ENCODE measurements at regions not wholly inside any gene's neighbourhood (a gene's known extent, or its start where the extent isn't known, plus 50 kb on each side); places are given as distances from the start of the nearest gene placed in this dataset.
A peak's percentile ranks its signal among the peaks of the same experiment; 100 is the strongest.

DNA sequence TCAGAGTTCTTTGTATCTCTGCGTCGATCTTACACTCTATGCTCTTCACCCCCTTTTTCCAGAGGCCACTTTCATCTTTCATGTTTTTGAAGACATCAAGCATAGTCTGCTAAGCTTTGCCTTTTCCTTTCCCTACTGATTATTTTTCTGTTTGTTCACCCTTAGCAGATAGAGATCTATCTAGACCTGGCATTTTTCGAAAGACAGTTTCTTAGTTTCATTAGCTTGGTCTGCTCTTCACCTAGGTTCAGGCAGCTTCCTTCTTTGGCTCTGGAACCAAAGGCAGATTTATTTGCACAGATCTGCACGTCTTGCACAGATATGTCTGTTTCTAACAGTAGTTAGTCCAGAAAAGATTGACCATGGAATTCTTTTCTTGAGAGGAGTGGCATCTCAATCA, 122.7 kb upstream of the HS3ST5 start:
- no peak overlapping the region for H3K4me2 ChIP-seq (ENCODE audit: low read length)
- no CpG with 5 or more reads among the region's 4 CpGs for WGBS (ENCODE audit: extremely low coverage, insufficient coverage, low lambda C conversion rate)
- no peaks in the 10 kb centered on the region for H3K79me1 ChIP-seq (ENCODE audit: low read length)
- H3K23ac ChIP-seq (ENCODE audit: low read length): no peak overlapping the region
- H3K18ac ChIP-seq (ENCODE audit: low read length): no peak overlapping the region
- H3K4me1 ChIP-seq (ENCODE audit: control insufficient read depth, low read depth, low read length): no peaks in the 10 kb centered on the region
- H2BK120ac ChIP-seq (ENCODE audit: low read depth, low read length): peak overlapping the region; percentile 28
- H4K8ac ChIP-seq (ENCODE audit: low read depth, low read length): no peak overlapping the region
- H3K4ac ChIP-seq (ENCODE audit: low read depth, low read length): no peak overlapping the region
- H3K9ac ChIP-seq (ENCODE audit: low read length): no peak overlapping the region
- H3K27me3 ChIP-seq (ENCODE audit: insufficient read depth, low read length, poor library complexity): no peaks in the 10 kb centered on the region
- H2BK15ac ChIP-seq (replicated peaks; ENCODE audit: low read depth): no peak overlapping the region
- no peak overlapping the region for H3K56ac ChIP-seq (ENCODE audit: low read length)
- no peak overlapping the region for H3K27ac ChIP-seq (ENCODE audit: low read depth, low read length)
- no peak overlapping the region for H2BK5ac ChIP-seq (ENCODE audit: low read length)
- no peak overlapping the region for H3K4me3 ChIP-seq (ENCODE audit: low read length)
- no peak overlapping the region for H2AK5ac ChIP-seq (ENCODE audit: low read length)
- no peaks in the 10 kb centered on the region for H3K79me2 ChIP-seq (ENCODE audit: control insufficient read depth, insufficient read depth, low read length)
- H3K36me3 ChIP-seq (ENCODE audit: control insufficient read depth, insufficient read depth, low read length): no peaks in the 10 kb centered on the region
- no peak for DNase-seq
- H4K5ac ChIP-seq (ENCODE audit: low read length): no peak overlapping the region

DNA sequence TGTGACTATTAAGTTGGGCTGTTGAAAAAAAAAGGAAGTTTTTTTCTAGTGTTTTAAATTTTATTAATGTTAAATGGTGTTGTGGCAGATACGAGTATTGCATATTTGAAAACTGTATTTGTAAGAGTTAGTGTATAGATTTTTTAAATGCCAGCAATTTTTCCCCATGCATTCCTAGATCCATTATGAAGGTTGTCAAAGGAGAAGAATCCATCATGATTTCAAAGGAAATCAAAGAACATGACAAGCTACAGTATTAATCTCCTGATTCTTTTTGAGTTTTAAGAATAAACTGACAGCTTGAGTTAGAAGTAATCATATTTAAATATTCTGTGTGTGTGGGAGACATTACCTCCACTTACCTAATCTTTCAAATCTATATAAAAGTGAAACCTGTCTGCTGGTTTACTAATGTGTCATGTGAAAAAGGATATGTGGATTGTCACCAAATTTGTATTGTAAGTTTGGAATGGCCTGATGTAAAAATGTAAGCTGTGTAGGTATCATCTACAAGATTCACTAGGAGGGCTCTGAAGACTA, 111.0 kb upstream of the HS3ST5 start:
- H2BK120ac ChIP-seq (ENCODE audit: low read depth, low read length): no peak overlapping the region
- no peak overlapping the region for H4K5ac ChIP-seq (ENCODE audit: low read length)
- H3K79me1 ChIP-seq (ENCODE audit: low read length): no peaks in the 10 kb centered on the region
- H3K27me3 ChIP-seq (ENCODE audit: insufficient read depth, low read length, poor library complexity): no peaks in the 10 kb centered on the region
- no peak overlapping the region for H3K27ac ChIP-seq (ENCODE audit: low read depth, low read length)
- no peak overlapping the region for H4K8ac ChIP-seq (ENCODE audit: low read depth, low read length)
- H3K79me2 ChIP-seq (ENCODE audit: control insufficient read depth, insufficient read depth, low read length): no peaks in the 10 kb centered on the region
- no peak overlapping the region for H3K9ac ChIP-seq (ENCODE audit: low read length)
- H2BK5ac ChIP-seq (ENCODE audit: low read length): no peak overlapping the region
- WGBS (ENCODE audit: extremely low coverage, insufficient coverage, low lambda C conversion rate): 100% methylated on average over 1 of the region's 1 CpG
- no peak overlapping the region for H2AK5ac ChIP-seq (ENCODE audit: low read length)
- no peak overlapping the region for H3K18ac ChIP-seq (ENCODE audit: low read length)
- no peak for DNase-seq
- no peaks in the 10 kb centered on the region for H3K36me3 ChIP-seq (ENCODE audit: control insufficient read depth, insufficient read depth, low read length)
- no peak overlapping the region for H3K4me3 ChIP-seq (ENCODE audit: low read length)
- H3K4ac ChIP-seq (ENCODE audit: low read depth, low read length): no peak overlapping the region
- H2BK15ac ChIP-seq (replicated peaks; ENCODE audit: low read depth): no peak overlapping the region
- no peaks in the 10 kb centered on the region for H3K4me1 ChIP-seq (ENCODE audit: control insufficient read depth, low read depth, low read length)
- H3K56ac ChIP-seq (ENCODE audit: low read length): no peak overlapping the region
- no peak overlapping the region for H3K23ac ChIP-seq (ENCODE audit: low read length)
- H3K4me2 ChIP-seq (ENCODE audit: low read length): no peak overlapping the region

DNA sequence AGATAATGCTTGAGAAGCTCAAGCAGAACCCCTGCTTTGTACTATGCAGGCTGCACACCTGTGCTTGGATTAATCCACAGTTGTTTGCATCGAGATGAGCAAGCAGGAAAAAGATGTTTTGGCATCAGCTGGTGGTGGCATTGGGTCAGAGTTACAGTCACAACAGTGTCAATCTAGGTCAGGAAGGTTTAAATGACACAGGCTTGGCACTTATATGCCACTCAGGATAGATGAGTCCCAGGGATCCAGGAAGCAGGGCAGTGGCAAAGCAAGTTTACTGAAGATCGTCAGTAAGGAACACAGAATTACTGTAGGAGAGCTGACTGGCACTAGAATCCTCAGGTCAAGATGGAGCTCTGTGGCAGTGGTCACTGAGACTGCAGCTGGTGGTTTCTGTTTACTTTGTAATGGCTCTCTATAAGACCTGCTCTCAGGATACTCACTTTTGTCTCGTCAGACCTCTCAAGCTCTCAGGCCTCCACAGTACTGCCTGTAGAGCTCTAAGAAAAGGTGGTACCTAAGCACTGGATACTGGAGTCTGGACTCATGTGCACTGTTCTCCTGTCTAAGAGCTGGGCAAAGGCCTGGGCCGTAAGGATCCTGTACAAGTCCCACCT, 110.1 kb upstream of the HS3ST5 start:
- no peaks in the 10 kb centered on the region for H3K4me1 ChIP-seq (ENCODE audit: control insufficient read depth, low read depth, low read length)
- H3K4me3 ChIP-seq (ENCODE audit: low read length): no peak overlapping the region
- H2BK5ac ChIP-seq (ENCODE audit: low read length): no peak overlapping the region
- H3K9ac ChIP-seq (ENCODE audit: low read length): no peak overlapping the region
- no peak overlapping the region for H2BK120ac ChIP-seq (ENCODE audit: low read depth, low read length)
- no peaks in the 10 kb centered on the region for H3K79me1 ChIP-seq (ENCODE audit: low read length)
- no peak overlapping the region for H2AK5ac ChIP-seq (ENCODE audit: low read length)
- no peak for DNase-seq
- no peaks in the 10 kb centered on the region for H3K27me3 ChIP-seq (ENCODE audit: insufficient read depth, low read length, poor library complexity)
- no peak overlapping the region for H2BK15ac ChIP-seq (replicated peaks; ENCODE audit: low read depth)
- no peaks in the 10 kb centered on the region for H3K79me2 ChIP-seq (ENCODE audit: control insufficient read depth, insufficient read depth, low read length)
- H3K23ac ChIP-seq (ENCODE audit: low read length): no peak overlapping the region
- no peak overlapping the region for H3K18ac ChIP-seq (ENCODE audit: low read length)
- H4K5ac ChIP-seq (ENCODE audit: low read length): no peak overlapping the region
- no peak overlapping the region for H3K27ac ChIP-seq (ENCODE audit: low read depth, low read length)
- H3K36me3 ChIP-seq (ENCODE audit: control insufficient read depth, insufficient read depth, low read length): no peaks in the 10 kb centered on the region
- no peak overlapping the region for H4K8ac ChIP-seq (ENCODE audit: low read depth, low read length)
- H3K4me2 ChIP-seq (ENCODE audit: low read length): no peak overlapping the region
- no peak overlapping the region for H3K56ac ChIP-seq (ENCODE audit: low read length)
- no CpG with 5 or more reads among the region's 4 CpGs for WGBS (ENCODE audit: extremely low coverage, insufficient coverage, low lambda C conversion rate)
- H3K4ac ChIP-seq (ENCODE audit: low read depth, low read length): no peak overlapping the region

- no peak overlapping the region for H2BK120ac ChIP-seq (ENCODE audit: low read depth, low read length)
- no peaks in the 10 kb centered on the region for H3K27me3 ChIP-seq (ENCODE audit: insufficient read depth, low read length, poor library complexity)
- no peak overlapping the region for H3K9ac ChIP-seq (ENCODE audit: low read length)
- H3K18ac ChIP-seq (ENCODE audit: low read length): no peak overlapping the region
- no peak overlapping the region for H3K56ac ChIP-seq (ENCODE audit: low read length)
- no peaks in the 10 kb centered on the region for H3K36me3 ChIP-seq (ENCODE audit: control insufficient read depth, insufficient read depth, low read length)
- no peaks in the 10 kb centered on the region for H3K4me1 ChIP-seq (ENCODE audit: control insufficient read depth, low read depth, low read length)
- no peak overlapping the region for H3K4me2 ChIP-seq (ENCODE audit: low read length)
- H3K27ac ChIP-seq (ENCODE audit: low read depth, low read length): no peak overlapping the region
- whole genome bisulfite sequencing (ENCODE audit: extremely low coverage, insufficient coverage, low lambda C conversion rate): no CpG with 5 or more reads among the region's 2 CpGs
- H3K79me2 ChIP-seq (ENCODE audit: control insufficient read depth, insufficient read depth, low read length): no peaks in the 10 kb centered on the region
- H4K5ac ChIP-seq (ENCODE audit: low read length): no peak overlapping the region
- H3K79me1 ChIP-seq (ENCODE audit: low read length): no peaks in the 10 kb centered on the region
- no peak overlapping the region for H3K4me3 ChIP-seq (ENCODE audit: low read length)
- no peak overlapping the region for H2AK5ac ChIP-seq (ENCODE audit: low read length)
- H4K8ac ChIP-seq (ENCODE audit: low read depth, low read length): no peak overlapping the region
- no peak for DNase-seq
- no peak overlapping the region for H3K4ac ChIP-seq (ENCODE audit: low read depth, low read length)
- H3K23ac ChIP-seq (ENCODE audit: low read length): no peak overlapping the region
- no peak overlapping the region for H2BK5ac ChIP-seq (ENCODE audit: low read length)
- H2BK15ac ChIP-seq (replicated peaks; ENCODE audit: low read depth): no peak overlapping the region
Measured at GRCh38 chr6:114450631-114451030, 107.8 kb upstream of the HS3ST5 start.

- H2BK5ac ChIP-seq (ENCODE audit: low read length): no peak overlapping the region
- H3K79me1 ChIP-seq (ENCODE audit: low read length): no peaks in the 10 kb centered on the region
Measured at GRCh38 chr6:114449659-114450058, 106.8 kb upstream of the HS3ST5 start.

DNA sequence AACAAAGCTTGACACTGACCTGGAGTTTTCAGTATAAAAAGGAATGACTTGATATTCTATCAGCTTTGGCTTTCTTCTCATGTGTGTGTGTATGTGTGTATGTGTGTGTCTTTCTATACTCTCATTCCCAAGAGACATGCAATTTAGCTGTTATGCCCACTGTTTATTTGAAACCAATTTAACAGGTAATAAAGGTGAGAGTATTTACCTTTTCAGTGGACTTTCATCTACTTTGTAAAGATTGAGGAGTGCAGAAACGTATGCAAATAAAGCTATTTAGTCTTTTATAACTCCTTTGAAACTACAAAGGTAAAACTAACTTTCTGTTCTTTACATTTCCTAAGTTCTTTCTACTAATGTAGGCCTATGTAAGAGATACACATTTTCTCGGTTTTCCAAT, 103.5 kb upstream of the HS3ST5 start:
- Histone ChIP-seq H2AK5ac (ENCODE audit: low read length) (no peak overlapping the region), H3K4me3 (ENCODE audit: low read length) (no peak overlapping the region), H3K27ac (ENCODE audit: low read depth, low read length) (no peak overlapping the region), H3K23ac (ENCODE audit: low read length) (no peak overlapping the region), H3K79me1 (ENCODE audit: low read length) (no peaks in the 10 kb centered on the region), H2BK5ac (ENCODE audit: low read length) (no peak overlapping the region), H3K9ac (ENCODE audit: low read length) (no peak overlapping the region), H3K18ac (ENCODE audit: low read length) (no peak overlapping the region), H4K8ac (ENCODE audit: low read depth, low read length) (no peak overlapping the region), H3K36me3 (ENCODE audit: control insufficient read depth, insufficient read depth, low read length) (no peaks in the 10 kb centered on the region), H2BK120ac (ENCODE audit: low read depth, low read length) (no peak overlapping the region), H3K4ac (ENCODE audit: low read depth, low read length) (no peak overlapping the region), H3K4me1 (ENCODE audit: control insufficient read depth, low read depth, low read length) (no peaks in the 10 kb centered on the region), H2BK15ac (replicated peaks; ENCODE audit: low read depth) (no peak overlapping the region), H3K79me2 (ENCODE audit: control insufficient read depth, insufficient read depth, low read length) (no peaks in the 10 kb centered on the region), H4K5ac (ENCODE audit: low read length) (no peak overlapping the region), H3K4me2 (ENCODE audit: low read length) (no peak overlapping the region), H3K56ac (ENCODE audit: low read length) (no peak overlapping the region), H3K27me3 (ENCODE audit: insufficient read depth, low read length, poor library complexity) (no peaks in the 10 kb centered on the region)
- WGBS (ENCODE audit: extremely low coverage, insufficient coverage, low lambda C conversion rate): no CpG with 5 or more reads among the region's 2 CpGs
- DNase-seq: no peak

More at GRCh38 chr6:114449659-114450058, 106.8 kb upstream of the HS3ST5 start:
- Histone ChIP-seq H3K4me1 (ENCODE audit: control insufficient read depth, low read depth, low read length) (no peaks in the 10 kb centered on the region), H3K36me3 (ENCODE audit: control insufficient read depth, insufficient read depth, low read length) (no peaks in the 10 kb centered on the region), H2BK120ac (ENCODE audit: low read depth, low read length) (no peak overlapping the region), H4K8ac (ENCODE audit: low read depth, low read length) (no peak overlapping the region), H3K18ac (ENCODE audit: low read length) (no peak overlapping the region), H3K56ac (ENCODE audit: low read length) (no peak overlapping the region), H4K5ac (ENCODE audit: low read length) (no peak overlapping the region), H2BK15ac (replicated peaks; ENCODE audit: low read depth) (no peak overlapping the region), H3K9ac (ENCODE audit: low read length) (no peak overlapping the region), H3K79me2 (ENCODE audit: control insufficient read depth, insufficient read depth, low read length) (no peaks in the 10 kb centered on the region), H3K4me3 (ENCODE audit: low read length) (no peak overlapping the region), H3K27ac (ENCODE audit: low read depth, low read length) (no peak overlapping the region), H3K23ac (ENCODE audit: low read length) (no peak overlapping the region), H2AK5ac (ENCODE audit: low read length) (no peak overlapping the region), H3K4ac (ENCODE audit: low read depth, low read length) (no peak overlapping the region), H3K4me2 (ENCODE audit: low read length) (no peak overlapping the region), H3K27me3 (ENCODE audit: insufficient read depth, low read length, poor library complexity) (no peaks in the 10 kb centered on the region)
- DNase-seq: no peak

All from mesendoderm (in vitro differentiated cells).